Esophagus squamous epithelium (tissue), 5 donors: ENCODE measurements at regions not wholly inside any gene's neighbourhood (a gene's known extent, or its start where the extent isn't known, plus 50 kb on each side); places are given as distances from the start of the nearest gene placed in this dataset.
"Not testable (repeated sequence)": the region's sequence is repeated elsewhere in the genome, so short reads cannot be mapped to it uniquely, and the experiment has no call there.

Source experiments
- DNase-seq: peaks from one replicate; lab custom pipeline; 2025; lab: John Stamatoyannopoulos, UW
- H3K27ac ChIP-seq, 4 donors: fragments of 200-600 bp; sonication (generic); one replicate each; pipeline ENCODE4 v1.5.1; 2016 to 2019; ENCODE audit warnings: mild to moderate bottlenecking in 1 of 4
- H3K27me3 ChIP-seq, 4 donors: fragments of 200-600 bp; sonication (generic); 1 replicate in 3 of 4; 2 replicates in 1 of 4; pipeline versions ENCODE4 v1.5.1 to v1.6.0; 2017 to 2021; ENCODE audit warnings: antibody characterized with exemption in 1 of 4
- H3K36me3 ChIP-seq, 3 donors: fragments of 200-600 bp; sonication (generic); one replicate each; pipeline ENCODE4 v1.5.1; 2016 to 2019
- H3K4me1 ChIP-seq, 3 donors: fragments of 200-600 bp; sonication (generic); one replicate each; pipeline ENCODE4 v1.5.1; 2017 to 2019
- H3K4me3 ChIP-seq, 4 donors: fragments of 200-600 bp; sonication (generic); 1 replicate in 3 of 4; 2 replicates in 1 of 4; pipeline ENCODE4 v1.5.1; 2016 to 2019; ENCODE audit warnings: mild to moderate bottlenecking in 2 of 4, moderate library complexity in 1 of 4
- H3K9me3 ChIP-seq, 3 donors: fragments of 200-600 bp; sonication (generic); one replicate each; pipeline ENCODE4 v1.5.1; 2016 to 2019
- POLR2A ChIP-seq, 4 donors: fragments of 450-650 bp; IDR thresholded peaks; one replicate each; pipeline ENCODE4 v1.6.1; 2017; ENCODE audit warnings: antibody characterized with exemption in 4 of 4, mild to moderate bottlenecking in 4 of 4, moderate library complexity in 3 of 4
- WGBS, 2 donors: methylation state at CpG; one replicate each; pipeline ENCODE4 v1.1.5; 2018; 5-methylcytosine and 5-hydroxymethylcytosine counted together
- intact Hi-C: fragments of 100-400 bp; cut with DNase I; formaldehyde crosslinking; loops from one replicate; pipeline ENCODE4 v1.15.0; 2022
- TF ChIP-seq, protein P1 (sequence below), 6 experiments: fragments of 450-650 bp in 4 of 6; fragments of 200-600 bp in 2 of 6; sonication (generic) in 2 of 6; IDR thresholded peaks; one replicate each; pipeline ENCODE4 v1.5.1; 2016 to 2019; ENCODE audit warnings: antibody characterized with exemption in 6 of 6, mild to moderate bottlenecking in 4 of 6, moderate library complexity in 4 of 6
- donor health status: DM: yes; HTN: yes; CAD: no.

DNA sequence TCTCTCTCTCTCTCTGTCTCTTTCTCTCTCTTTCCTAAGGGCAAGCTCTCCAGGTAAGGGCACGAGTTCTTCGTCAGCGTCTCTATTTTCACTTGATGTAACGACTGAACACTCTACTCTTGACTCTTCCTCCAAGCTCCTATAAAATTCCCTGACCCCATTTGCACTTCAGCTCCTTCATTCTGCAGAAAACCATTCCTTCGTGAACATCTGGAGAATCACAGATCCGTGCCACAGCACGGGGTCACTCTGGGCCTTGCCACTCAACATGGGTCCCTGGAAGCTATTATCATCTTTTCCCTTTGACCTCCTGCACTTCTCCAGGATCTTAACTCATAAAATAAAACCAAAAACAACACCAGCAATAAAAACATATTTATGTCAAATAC is 112.0 kb upstream of the LNX1 start:
- Histone ChIP-seq H3K27ac (peak overlapping the region; percentile 15 to 79 (median 71)), H3K36me3 (no peaks in the 10 kb centered on the region), H3K4me3 (no peak overlapping the region), H3K9me3 (no peaks in the 10 kb centered on the region), H3K27me3 (no peaks in the 10 kb centered on the region), H3K4me1 (peaks cover 14 to 33% (median 14%) of the 10 kb centered on the region in 3 donors)
- intact Hi-C loops, result no loop called here
- WGBS, 2 donors, result 62 to 66% methylated on average over 7 of the region's 7 CpGs
- TF ChIP-seq, protein P1, sequence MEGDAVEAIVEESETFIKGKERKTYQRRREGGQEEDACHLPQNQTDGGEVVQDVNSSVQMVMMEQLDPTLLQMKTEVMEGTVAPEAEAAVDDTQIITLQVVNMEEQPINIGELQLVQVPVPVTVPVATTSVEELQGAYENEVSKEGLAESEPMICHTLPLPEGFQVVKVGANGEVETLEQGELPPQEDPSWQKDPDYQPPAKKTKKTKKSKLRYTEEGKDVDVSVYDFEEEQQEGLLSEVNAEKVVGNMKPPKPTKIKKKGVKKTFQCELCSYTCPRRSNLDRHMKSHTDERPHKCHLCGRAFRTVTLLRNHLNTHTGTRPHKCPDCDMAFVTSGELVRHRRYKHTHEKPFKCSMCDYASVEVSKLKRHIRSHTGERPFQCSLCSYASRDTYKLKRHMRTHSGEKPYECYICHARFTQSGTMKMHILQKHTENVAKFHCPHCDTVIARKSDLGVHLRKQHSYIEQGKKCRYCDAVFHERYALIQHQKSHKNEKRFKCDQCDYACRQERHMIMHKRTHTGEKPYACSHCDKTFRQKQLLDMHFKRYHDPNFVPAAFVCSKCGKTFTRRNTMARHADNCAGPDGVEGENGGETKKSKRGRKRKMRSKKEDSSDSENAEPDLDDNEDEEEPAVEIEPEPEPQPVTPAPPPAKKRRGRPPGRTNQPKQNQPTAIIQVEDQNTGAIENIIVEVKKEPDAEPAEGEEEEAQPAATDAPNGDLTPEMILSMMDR (IDR thresholded peaks at IDR 0.05), result no peak
- no peak for TF ChIP-seq POLR2A (IDR thresholded peaks at IDR 0.05)
- no peak for DNase-seq

- H3K36me3 ChIP-seq, result no peaks in the 10 kb centered on the region
- DNase-seq, result no peak
- peak overlapping the region; percentile 15 to 79 (median 71) for H3K27ac ChIP-seq
- 9 to 14% methylated on average over 5 to 18 of the region's 24 CpGs for WGBS, 2 donors
- peaks cover 14 to 33% (median 14%) of the 10 kb centered on the region in 3 donors for H3K4me1 ChIP-seq
- H3K9me3 ChIP-seq, result no peaks in the 10 kb centered on the region
- H3K27me3 ChIP-seq, result no peaks in the 10 kb centered on the region
- TF ChIP-seq, protein P1 (IDR thresholded peaks at IDR 0.05), result no peak
- no peak for TF ChIP-seq POLR2A (IDR thresholded peaks at IDR 0.05)
- H3K4me3 ChIP-seq, result peak overlapping the region; percentile 1 to 48 (median 30)
- intact Hi-C loops, result no loop called here
Measured at GRCh38 chr4:53702334-53703266, 111.3 kb upstream of the LNX1 start.

DNA sequence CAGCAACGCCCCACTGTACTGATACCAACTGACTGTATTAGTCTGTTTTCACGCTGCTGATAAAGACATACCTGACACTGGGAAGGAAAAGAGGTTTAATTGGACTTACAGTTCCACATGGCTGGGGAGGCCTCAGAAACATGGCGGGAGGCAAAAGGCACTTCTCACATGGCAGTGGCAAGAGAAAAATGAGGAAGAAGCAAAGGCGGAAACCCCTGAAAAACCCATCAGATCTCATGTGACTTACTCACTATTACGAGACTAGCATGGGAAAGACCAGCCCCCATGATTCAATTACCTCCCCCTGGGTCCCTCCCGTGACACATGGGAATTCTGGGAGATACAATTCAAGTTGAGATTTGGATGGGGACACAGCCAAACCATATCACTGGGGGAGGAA is 110.0 kb upstream of the LNX1 start:
- H3K9me3 ChIP-seq, H3K27ac ChIP-seq, H3K36me3 ChIP-seq, DNase-seq, intact Hi-C loops, H3K27me3 ChIP-seq, H3K4me3 ChIP-seq: not testable (repeated sequence)
- H3K4me1 ChIP-seq, result peaks cover 14 to 27% (median 14%) of the 10 kb centered on the region in 3 donors
- 81 to 93% methylated on average over 4 to 6 of the region's 6 CpGs for WGBS, 2 donors

DNA sequence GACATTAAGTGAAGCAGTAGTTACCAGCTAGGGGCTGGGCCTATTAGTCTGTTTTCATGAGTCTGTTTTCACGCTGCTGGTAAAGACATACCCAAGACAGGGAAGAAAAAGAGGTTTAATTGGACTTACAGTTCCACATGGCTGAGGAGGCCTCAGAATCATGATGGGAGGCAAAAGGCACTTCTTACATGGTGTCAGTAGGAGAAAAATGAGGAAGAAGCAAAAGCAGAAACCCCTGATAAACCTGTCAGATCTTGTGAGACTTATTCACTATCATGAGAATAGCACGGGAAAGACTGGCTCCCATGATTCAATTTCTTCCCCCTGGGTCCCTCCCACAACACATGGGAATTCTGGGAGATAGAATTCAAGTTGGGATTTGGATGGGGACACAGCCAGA is 108.0 kb upstream of the LNX1 start:
- H3K4me3 ChIP-seq, H3K27me3 ChIP-seq, intact Hi-C loops, DNase-seq, H3K36me3 ChIP-seq, H3K9me3 ChIP-seq: not testable (repeated sequence)
- H3K4me1 ChIP-seq, result peaks cover 14 to 19% (median 14%) of the 10 kb centered on the region in 3 donors
- H3K27ac ChIP-seq, result peak overlapping the region in 1 of 4 donors; percentile 25
- WGBS, 2 donors, result 75 to 86% methylated on average over 2 of the region's 2 CpGs

DNA sequence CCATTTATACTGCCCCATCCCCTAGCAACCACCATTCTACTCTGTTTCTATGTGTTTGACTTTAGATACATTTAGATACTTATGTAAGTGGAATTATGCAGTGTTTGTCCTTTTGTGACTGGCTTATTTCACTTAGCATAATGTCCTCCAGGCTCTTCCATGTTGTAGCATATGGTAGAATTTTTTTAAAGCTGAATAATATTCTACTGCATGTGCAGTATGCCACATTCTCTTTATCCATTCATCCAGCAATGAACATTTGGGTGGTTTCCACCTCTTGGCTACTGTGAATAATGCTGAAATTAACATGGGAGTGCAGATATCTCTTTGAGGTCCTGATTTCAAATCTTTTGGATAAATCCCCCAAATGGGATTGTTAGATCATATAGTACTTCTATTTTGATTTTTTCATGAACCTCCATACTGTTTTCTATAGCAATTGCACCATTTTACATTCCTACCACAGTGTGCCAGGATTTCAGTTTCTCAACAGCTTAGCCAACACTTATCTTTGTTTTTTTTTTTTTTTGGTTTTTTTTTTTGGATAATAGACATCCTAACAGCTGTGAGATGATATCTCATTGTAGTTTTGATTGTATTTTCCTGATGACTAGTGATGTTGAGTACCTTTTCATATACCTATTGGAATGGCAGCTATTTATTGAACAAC is 105.9 kb upstream of the LNX1 start:
- Histone ChIP-seq H3K36me3 (no peaks in the 10 kb centered on the region), H3K27ac (no peak overlapping the region), H3K4me1 (peaks cover under 1 to 7% (median 2%) of the 10 kb centered on the region in 3 donors), H3K27me3 (no peaks in the 10 kb centered on the region), H3K9me3 (no peaks in the 10 kb centered on the region), H3K4me3 (no peak overlapping the region)
- intact Hi-C loops, result no loop called here
- no peak for DNase-seq
- no peak for TF ChIP-seq POLR2A (IDR thresholded peaks at IDR 0.05)
- TF ChIP-seq, protein P1 (IDR thresholded peaks at IDR 0.05), result no peak
